ENCODE measurements at regions not wholly inside any gene's neighbourhood (a gene's known extent, or its start where the extent isn't known, plus 50 kb on each side); places are given as distances from the start of the nearest gene placed in this dataset.

GRCh38 chr3:65015711-65016110 lies 327.9 kb upstream of the ADAMTS9 start:
- Histone ChIP-seq H3K27ac (replicated peaks in 1 of 4) (no peak overlapping the region), H3K9me3 (no peaks in the 10 kb centered on the region), H3K27me3 (no peaks in the 10 kb centered on the region), H3K36me3 (peaks cover 0 to under 1% (median 0%) of the 10 kb centered on the region in 4 donors), H3K4me1 (peaks cover 0 to 7% (median 2%) of the 10 kb centered on the region in 4 donors), H3K4me3 (no peak overlapping the region)
- no peak for DNase-seq (ENCODE audit: extremely low spot score)
- TF ChIP-seq EP300 (IDR thresholded peaks at IDR 0.05) (no peak), POLR2AphosphoS5 (IDR thresholded peaks at IDR 0.05) (no peak), POLR2A (IDR thresholded peaks at IDR 0.05; ENCODE audit: low read depth) (no peak), CTCF (IDR thresholded peaks at IDR 0.05) (no peak)
- intact Hi-C loops (cut with DNase I), result no loop called here
- WGBS, result 53% methylated on average over 2 of the region's 2 CpGs

- no peak overlapping the region for H3K4me3 ChIP-seq
- 96% methylated on average over 4 of the region's 4 CpGs for WGBS
- DNase-seq (ENCODE audit: extremely low spot score), result no peak
- intact Hi-C loops (cut with DNase I), result no loop called here
- no peak overlapping the region for H3K27ac ChIP-seq (replicated peaks in 1 of 4)
- peaks cover 0 to 8% (median 2%) of the 10 kb centered on the region in 4 donors for H3K36me3 ChIP-seq
- no peaks in the 10 kb centered on the region for H3K4me1 ChIP-seq
- TF ChIP-seq CTCF (IDR thresholded peaks at IDR 0.05) (no peak), POLR2A (IDR thresholded peaks at IDR 0.05; ENCODE audit: low read depth) (no peak), POLR2AphosphoS5 (IDR thresholded peaks at IDR 0.05) (no peak)
- H3K9me3 ChIP-seq, result no peaks in the 10 kb centered on the region
- no peaks in the 10 kb centered on the region for H3K27me3 ChIP-seq
These were observed 325.3 kb upstream of the ADAMTS9 start for GRCh38 chr3:65013053-65013452.

- intact Hi-C loops (cut with DNase I), result no loop called here
- Histone ChIP-seq H3K36me3 (peaks cover 0 to 8% (median 2%) of the 10 kb centered on the region in 4 donors), H3K4me3 (no peak overlapping the region), H3K9me3 (no peaks in the 10 kb centered on the region), H3K27me3 (no peaks in the 10 kb centered on the region), H3K4me1 (no peaks in the 10 kb centered on the region), H3K27ac (replicated peaks in 1 of 4) (no peak overlapping the region)
- DNase-seq (ENCODE audit: extremely low spot score), result no peak
- TF ChIP-seq EP300 (IDR thresholded peaks at IDR 0.05) (no peak), POLR2AphosphoS5 (IDR thresholded peaks at IDR 0.05) (no peak), POLR2A (IDR thresholded peaks at IDR 0.05; ENCODE audit: low read depth) (no peak), CTCF (IDR thresholded peaks at IDR 0.05) (no peak)
- 48% methylated on average over 1 of the region's 1 CpG for WGBS
These were observed 318.5 kb upstream of the ADAMTS9 start for GRCh38 chr3:65006300-65006739.

GRCh38 chr3:65005486-65005885 lies 317.7 kb upstream of the ADAMTS9 start:
- Histone ChIP-seq H3K27me3 (no peaks in the 10 kb centered on the region), H3K4me3 (no peak overlapping the region), H3K9me3 (no peaks in the 10 kb centered on the region), H3K36me3 (peaks cover 0 to 5% (median 2%) of the 10 kb centered on the region in 4 donors), H3K27ac (replicated peaks in 1 of 4) (no peak overlapping the region), H3K4me1 (no peaks in the 10 kb centered on the region)
- TF ChIP-seq POLR2A (IDR thresholded peaks at IDR 0.05; ENCODE audit: low read depth) (no peak), POLR2AphosphoS5 (IDR thresholded peaks at IDR 0.05) (no peak)
- intact Hi-C loops (cut with DNase I), result no loop called here
- WGBS, result 93% methylated on average over 2 of the region's 2 CpGs
- DNase-seq (ENCODE audit: extremely low spot score), result no peak

- 73% methylated on average over 4 of the region's 4 CpGs for WGBS
- Histone ChIP-seq H3K9me3 (no peaks in the 10 kb centered on the region), H3K27ac (replicated peaks in 1 of 4) (no peak overlapping the region), H3K36me3 (no peaks in the 10 kb centered on the region), H3K27me3 (no peaks in the 10 kb centered on the region), H3K4me3 (no peak overlapping the region), H3K4me1 (no peaks in the 10 kb centered on the region)
- intact Hi-C loops (cut with DNase I), result no loop called here
- no peak for DNase-seq (ENCODE audit: extremely low spot score)
- no peak for TF ChIP-seq POLR2AphosphoS5 (IDR thresholded peaks at IDR 0.05)
- no peak for TF ChIP-seq EP300 (IDR thresholded peaks at IDR 0.05)
- TF ChIP-seq CTCF (IDR thresholded peaks at IDR 0.05), result no peak
- no peak for TF ChIP-seq POLR2A (IDR thresholded peaks at IDR 0.05; ENCODE audit: low read depth)
These were observed 317.0 kb upstream of the ADAMTS9 start for GRCh38 chr3:65004795-65005295.
